Sigmoid colon (tissue), 4 donors: ENCODE measurements at regions not wholly inside any gene's neighbourhood (a gene's known extent, or its start where the extent isn't known, plus 50 kb on each side); places are given as distances from the start of the nearest gene placed in this dataset.

Experiments used
- EP300 ChIP-seq, 4 donors: sonication (generic); formaldehyde crosslinking; IDR thresholded peaks; one replicate each; pipeline ENCODE4 v1.6.1; 2017; ENCODE audit warnings: antibody characterized with exemption in 4 of 4
- POLR2A ChIP-seq, 2 donors: fragments of 450-650 bp; IDR thresholded peaks; one replicate each; pipeline ENCODE4 v1.6.1; 2016; ENCODE audit warnings: antibody characterized with exemption in 2 of 2, mild to moderate bottlenecking in 2 of 2, moderate library complexity in 2 of 2
- POLR2AphosphoS5 ChIP-seq, 4 donors: sonication (generic); formaldehyde crosslinking; IDR thresholded peaks; one replicate each; pipeline ENCODE4 v1.6.1; 2017; ENCODE audit warnings: antibody characterized with exemption in 4 of 4
- TF ChIP-seq, protein P1 (sequence below), 4 experiments: fragments of 450-650 bp in 3 of 4; fragments of 200-600 bp in 1 of 4; IDR thresholded peaks; one replicate each; pipeline ENCODE4 v1.5.1; 2016 to 2019; ENCODE audit warnings: antibody characterized with exemption in 4 of 4, mild to moderate bottlenecking in 3 of 4, moderate library complexity in 2 of 4

GRCh38 chr3:162175145-162175544 is 678.5 kb downstream of the OTOL1 start:
- TF ChIP-seq, protein P1, sequence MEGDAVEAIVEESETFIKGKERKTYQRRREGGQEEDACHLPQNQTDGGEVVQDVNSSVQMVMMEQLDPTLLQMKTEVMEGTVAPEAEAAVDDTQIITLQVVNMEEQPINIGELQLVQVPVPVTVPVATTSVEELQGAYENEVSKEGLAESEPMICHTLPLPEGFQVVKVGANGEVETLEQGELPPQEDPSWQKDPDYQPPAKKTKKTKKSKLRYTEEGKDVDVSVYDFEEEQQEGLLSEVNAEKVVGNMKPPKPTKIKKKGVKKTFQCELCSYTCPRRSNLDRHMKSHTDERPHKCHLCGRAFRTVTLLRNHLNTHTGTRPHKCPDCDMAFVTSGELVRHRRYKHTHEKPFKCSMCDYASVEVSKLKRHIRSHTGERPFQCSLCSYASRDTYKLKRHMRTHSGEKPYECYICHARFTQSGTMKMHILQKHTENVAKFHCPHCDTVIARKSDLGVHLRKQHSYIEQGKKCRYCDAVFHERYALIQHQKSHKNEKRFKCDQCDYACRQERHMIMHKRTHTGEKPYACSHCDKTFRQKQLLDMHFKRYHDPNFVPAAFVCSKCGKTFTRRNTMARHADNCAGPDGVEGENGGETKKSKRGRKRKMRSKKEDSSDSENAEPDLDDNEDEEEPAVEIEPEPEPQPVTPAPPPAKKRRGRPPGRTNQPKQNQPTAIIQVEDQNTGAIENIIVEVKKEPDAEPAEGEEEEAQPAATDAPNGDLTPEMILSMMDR (IDR thresholded peaks at IDR 0.05) = no peak
- no peak for TF ChIP-seq EP300 (IDR thresholded peaks at IDR 0.05)
- no peak for TF ChIP-seq POLR2AphosphoS5 (IDR thresholded peaks at IDR 0.05)
- no peak for TF ChIP-seq POLR2A (IDR thresholded peaks at IDR 0.05)
